ENCODE measurements at regions not wholly inside any gene's neighbourhood (a gene's known extent, or its start where the extent isn't known, plus 50 kb on each side); places are given as distances from the start of the nearest gene placed in this dataset.
"Not testable (repeated sequence)": the region's sequence is repeated elsewhere in the genome, so short reads cannot be mapped to it uniquely, and the experiment has no call there.

DNA sequence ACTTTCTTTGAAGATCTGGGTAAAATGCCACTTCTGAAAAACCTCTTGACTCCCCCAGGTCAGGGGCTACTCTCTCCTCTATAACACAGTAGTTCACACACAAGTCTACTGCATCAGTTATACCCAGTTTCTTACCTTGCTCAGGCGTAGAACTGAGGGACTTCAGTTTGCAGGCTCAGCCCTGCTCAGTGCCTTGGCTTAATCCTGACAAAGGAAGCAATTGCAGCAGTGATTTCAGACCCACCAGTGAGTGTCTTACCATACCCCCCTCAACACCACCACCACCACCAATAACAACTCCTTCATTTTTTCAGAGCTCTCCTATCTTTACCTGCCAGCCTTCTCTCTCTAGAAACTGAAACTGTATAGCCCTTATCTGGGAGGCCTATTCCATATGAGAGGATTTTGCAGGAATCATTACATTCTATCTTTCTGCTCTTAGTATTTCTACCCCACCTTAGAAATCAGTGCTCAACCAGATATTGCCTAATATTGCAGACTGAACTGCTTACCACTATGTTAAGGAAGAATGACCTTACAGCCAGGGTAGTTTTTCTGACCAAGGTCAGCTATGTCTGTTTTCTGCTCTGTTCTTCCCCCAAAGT, 105.5 kb upstream of the S1PR1 start:
- TF ChIP-seq, protein P1, sequence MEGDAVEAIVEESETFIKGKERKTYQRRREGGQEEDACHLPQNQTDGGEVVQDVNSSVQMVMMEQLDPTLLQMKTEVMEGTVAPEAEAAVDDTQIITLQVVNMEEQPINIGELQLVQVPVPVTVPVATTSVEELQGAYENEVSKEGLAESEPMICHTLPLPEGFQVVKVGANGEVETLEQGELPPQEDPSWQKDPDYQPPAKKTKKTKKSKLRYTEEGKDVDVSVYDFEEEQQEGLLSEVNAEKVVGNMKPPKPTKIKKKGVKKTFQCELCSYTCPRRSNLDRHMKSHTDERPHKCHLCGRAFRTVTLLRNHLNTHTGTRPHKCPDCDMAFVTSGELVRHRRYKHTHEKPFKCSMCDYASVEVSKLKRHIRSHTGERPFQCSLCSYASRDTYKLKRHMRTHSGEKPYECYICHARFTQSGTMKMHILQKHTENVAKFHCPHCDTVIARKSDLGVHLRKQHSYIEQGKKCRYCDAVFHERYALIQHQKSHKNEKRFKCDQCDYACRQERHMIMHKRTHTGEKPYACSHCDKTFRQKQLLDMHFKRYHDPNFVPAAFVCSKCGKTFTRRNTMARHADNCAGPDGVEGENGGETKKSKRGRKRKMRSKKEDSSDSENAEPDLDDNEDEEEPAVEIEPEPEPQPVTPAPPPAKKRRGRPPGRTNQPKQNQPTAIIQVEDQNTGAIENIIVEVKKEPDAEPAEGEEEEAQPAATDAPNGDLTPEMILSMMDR (IDR thresholded peaks at IDR 0.05): no peak
- H3K36me3 Mint-ChIP-seq (ENCODE audit: low read depth): no peaks in the 10 kb centered on the region
- H3K4me1 Mint-ChIP-seq: peaks cover 29% of the 10 kb centered on the region

DNA sequence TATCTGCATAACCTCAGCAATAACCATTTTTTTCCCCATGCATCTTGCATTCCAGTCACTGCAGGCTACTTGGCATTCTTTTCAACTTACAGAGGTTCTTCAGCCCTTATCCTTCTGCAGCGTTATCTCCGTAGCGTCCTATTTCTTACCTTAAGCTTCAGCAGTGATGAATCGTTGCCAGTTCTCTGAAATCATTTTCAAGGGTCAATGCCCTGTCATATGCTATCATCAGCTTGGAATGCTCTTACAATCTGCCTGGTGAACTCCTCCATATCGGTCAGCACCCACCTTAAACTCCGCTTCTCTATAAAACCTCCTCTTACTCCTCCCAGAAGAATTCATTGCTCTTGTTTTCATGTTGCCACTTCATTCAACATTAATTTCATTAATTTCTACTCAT, 105.1 kb upstream of the DPH5 start:
- Mint-ChIP-seq H3K27ac (no peak overlapping the region), H3K9me3 (no peaks in the 10 kb centered on the region), H3K27me3 (ENCODE audit: low read depth, poor library complexity) (no peaks in the 10 kb centered on the region), H3K4me1 (peaks cover 26% of the 10 kb centered on the region), H3K36me3 (ENCODE audit: low read depth) (no peaks in the 10 kb centered on the region), H3K4me3 (no peak overlapping the region)
- TF ChIP-seq, protein P1 (IDR thresholded peaks at IDR 0.05): no peak
- no peak for DNase-seq

More for the DNA sequence above, 105.5 kb upstream of the S1PR1 start:
- H3K9me3 Mint-ChIP-seq: no peaks in the 10 kb centered on the region
- no peak overlapping the region for H3K4me3 Mint-ChIP-seq
- DNase-seq: no peak
- no peaks in the 10 kb centered on the region for H3K27me3 Mint-ChIP-seq (ENCODE audit: low read depth, poor library complexity)
- H3K27ac Mint-ChIP-seq: no peak overlapping the region

- TF ChIP-seq, protein P1 (IDR thresholded peaks at IDR 0.05): no peak
- no peaks in the 10 kb centered on the region for H3K9me3 Mint-ChIP-seq
- no peaks in the 10 kb centered on the region for H3K27me3 Mint-ChIP-seq (ENCODE audit: low read depth, poor library complexity)
- no peak overlapping the region for H3K4me3 Mint-ChIP-seq
- peaks cover 20% of the 10 kb centered on the region for H3K4me1 Mint-ChIP-seq
- no peaks in the 10 kb centered on the region for H3K36me3 Mint-ChIP-seq (ENCODE audit: low read depth)
- H3K27ac Mint-ChIP-seq: no peak overlapping the region
- no peak for DNase-seq
These were observed 103.3 kb upstream of the DPH5 start for GRCh38 chr1:101128846-101129245.

- Mint-ChIP-seq H3K9me3 (no peaks in the 10 kb centered on the region), H3K4me3 (no peak overlapping the region), H3K27me3 (ENCODE audit: low read depth, poor library complexity) (no peaks in the 10 kb centered on the region), H3K36me3 (ENCODE audit: low read depth) (no peaks in the 10 kb centered on the region), H3K27ac (no peak overlapping the region), H3K4me1 (peaks cover 20% of the 10 kb centered on the region)
- no peak for DNase-seq
- TF ChIP-seq, protein P1 (IDR thresholded peaks at IDR 0.05): no peak
These were observed 102.7 kb upstream of the DPH5 start for GRCh38 chr1:101128211-101128727.

DNA sequence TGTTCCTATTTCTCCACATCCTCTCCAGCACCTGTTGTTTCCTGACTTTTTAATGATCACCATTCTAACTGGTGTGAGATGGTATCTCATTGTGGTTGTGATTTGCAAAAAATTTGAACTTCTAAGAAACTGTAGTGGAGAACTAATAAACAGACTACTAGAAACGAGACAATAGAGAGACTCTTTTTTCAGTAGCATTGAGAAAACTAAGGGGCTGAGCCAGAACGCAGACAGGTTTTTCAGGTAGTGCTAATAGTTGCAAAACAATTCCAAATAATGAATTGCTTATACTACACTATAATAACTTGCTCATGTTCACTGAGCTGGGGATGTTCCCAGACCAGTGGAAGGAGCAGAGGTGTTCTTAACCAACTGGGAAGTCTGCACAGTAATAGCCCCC, 98.8 kb upstream of the DPH5 start:
- Mint-ChIP-seq H3K36me3 (ENCODE audit: low read depth) (no peaks in the 10 kb centered on the region), H3K27me3 (ENCODE audit: low read depth, poor library complexity) (no peaks in the 10 kb centered on the region), H3K4me1 (peaks cover 7% of the 10 kb centered on the region), H3K9me3 (no peaks in the 10 kb centered on the region), H3K4me3 (no peak overlapping the region), H3K27ac (no peak overlapping the region)
- no peak for DNase-seq
- TF ChIP-seq, protein P1 (IDR thresholded peaks at IDR 0.05): no peak

DNA sequence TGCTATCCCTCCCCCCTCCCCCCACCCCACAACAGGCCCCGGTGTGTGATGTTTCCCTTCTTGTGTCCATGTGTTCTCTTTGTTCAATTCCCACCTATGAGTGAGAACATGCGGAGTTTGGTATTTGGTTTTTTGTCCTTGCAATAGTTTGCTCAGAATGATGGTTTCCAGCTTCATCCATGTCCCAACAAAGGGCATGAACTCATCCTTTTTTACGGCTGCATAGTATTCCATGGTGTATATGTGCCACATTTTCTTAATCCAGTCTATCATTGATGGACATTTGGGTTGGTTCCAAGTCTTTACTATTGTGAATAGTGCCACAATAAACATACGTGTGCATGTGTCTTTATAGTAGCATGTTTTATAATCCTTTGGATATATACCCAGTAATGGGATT, 98.3 kb upstream of the DPH5 start:
- not testable (repeated sequence) for H3K4me1 Mint-ChIP-seq; H3K27me3 Mint-ChIP-seq (ENCODE audit: low read depth, poor library complexity); H3K9me3 Mint-ChIP-seq; H3K4me3 Mint-ChIP-seq; H3K27ac Mint-ChIP-seq; H3K36me3 Mint-ChIP-seq (ENCODE audit: low read depth); DNase-seq

All from nephron progenitor cell (in vitro differentiated cells).